Loucy (cell line): ENCODE measurements at regions not wholly inside any gene's neighbourhood (a gene's known extent, or its start where the extent isn't known, plus 50 kb on each side); places are given as distances from the start of the nearest gene placed in this dataset.

Experiments
- CTCF ChIP-seq: fragments of 200-600 bp; sonication (generic); conservative IDR thresholded peaks from 2 replicates; pipeline ENCODE4 v1.5.1; 2014; ENCODE audit warnings: mild to moderate bottlenecking, antibody characterized with exemption, low read length
- EZH2phosphoT487 ChIP-seq: fragments of 200-600 bp; IDR thresholded peaks from 2 replicates; pipeline ENCODE4 v1.6.1; 2018; ENCODE audit warnings: antibody characterized with exemption, mild to moderate bottlenecking, moderate library complexity, borderline replicate concordance

GRCh38 chr3:167067787-167068161 lies 312.3 kb downstream of the ZBBX start:
- no peak for TF ChIP-seq CTCF
- TF ChIP-seq EZH2phosphoT487, result no peak
